NCI-H2196 treated with DMSO at 0.1 percent for 48 hours (cell line): ENCODE measurements at regions not wholly inside any gene's neighbourhood (a gene's known extent, or its start where the extent isn't known, plus 50 kb on each side); places are given as distances from the start of the nearest gene placed in this dataset.
"Not testable (repeated sequence)": the region's sequence is repeated elsewhere in the genome, so short reads cannot be mapped to it uniquely, and the experiment has no call there.

Experiments
- DNase-seq: peaks from one replicate; lab custom pipeline; 2025; ENCODE audit not compliant: unreplicated experiment; lab: John Stamatoyannopoulos, UW

GRCh38 chr14:71552809-71553208 lies 379.4 kb upstream of the RGS6 start:
- DNase-seq = no peak

GRCh38 chr14:71553779-71554178 lies 378.4 kb upstream of the RGS6 start:
- no peak for DNase-seq

GRCh38 chr14:71554323-71554722 lies 377.9 kb upstream of the RGS6 start:
- DNase-seq = no peak

GRCh38 chr14:71554959-71555612 lies 377.1 kb upstream of the RGS6 start:
- DNase-seq = no peak

- DNase-seq = no peak
Measured at GRCh38 chr14:71555654-71556559, 376.3 kb upstream of the RGS6 start.

- DNase-seq = no peak
Measured at GRCh38 chr14:71556730-71557129, 375.5 kb upstream of the RGS6 start.

- DNase-seq = no peak
Measured at GRCh38 chr14:71557351-71557750, 374.9 kb upstream of the RGS6 start.

- not testable (repeated sequence) for DNase-seq
Measured at GRCh38 chr14:71558943-71559342, 373.3 kb upstream of the RGS6 start.

GRCh38 chr14:71560751-71561150 lies 371.5 kb upstream of the RGS6 start:
- DNase-seq = no peak

- DNase-seq = no peak
Measured at GRCh38 chr14:71563492-71564153, 368.6 kb upstream of the RGS6 start.

GRCh38 chr14:71566276-71566675 lies 366.0 kb upstream of the RGS6 start:
- no peak for DNase-seq

GRCh38 chr14:71567499-71568133 lies 364.6 kb upstream of the RGS6 start:
- DNase-seq = not testable (repeated sequence)

- DNase-seq = no peak
Measured at GRCh38 chr14:71574976-71575375, 357.3 kb upstream of the RGS6 start.

GRCh38 chr14:71576472-71576871 lies 355.8 kb upstream of the RGS6 start:
- DNase-seq = no peak

- no peak for DNase-seq
Measured at GRCh38 chr14:71579331-71579730, 352.9 kb upstream of the RGS6 start.

- no peak for DNase-seq
Measured at GRCh38 chr14:71582705-71583104, 349.5 kb upstream of the RGS6 start.

- DNase-seq = no peak
Measured at GRCh38 chr14:71583194-71583593, 349.0 kb upstream of the RGS6 start.

- no peak for DNase-seq
Measured at GRCh38 chr14:71583705-71584104, 348.5 kb upstream of the RGS6 start.

GRCh38 chr14:71585361-71585760 lies 346.9 kb upstream of the RGS6 start:
- no peak for DNase-seq

GRCh38 chr14:71586131-71586897 lies 345.9 kb upstream of the RGS6 start:
- DNase-seq = no peak

- no peak for DNase-seq
Measured at GRCh38 chr14:71588028-71588427, 344.2 kb upstream of the RGS6 start.
